Endodermal cell (in vitro differentiated cells): ENCODE measurements at regions not wholly inside any gene's neighbourhood (a gene's known extent, or its start where the extent isn't known, plus 50 kb on each side); places are given as distances from the start of the nearest gene placed in this dataset.

Experiments used
- DNase-seq: peaks from one replicate; pipeline ENCODE4 v3.0.0-alpha.2; 2017
- H3K27ac ChIP-seq: 2 replicates; pipeline ENCODE4 v1.5.1; 2013; ENCODE audit warnings: mild to moderate bottlenecking, low read depth, low read length, moderate library complexity
- H3K27me3 ChIP-seq: 2 replicates; pipeline ENCODE4 v1.6.1; 2013; ENCODE audit warnings: mild to moderate bottlenecking, low read length, moderate library complexity; ENCODE audit not compliant: insufficient read depth, control insufficient read depth, poor library complexity, severe bottlenecking
- H3K36me3 ChIP-seq: 2 replicates; pipeline ENCODE4 v1.7.0; 2013; ENCODE audit warnings: mild to moderate bottlenecking, low read length, moderate library complexity; ENCODE audit not compliant: control insufficient read depth, insufficient read depth
- H3K4me1 ChIP-seq: one replicate; pipeline ENCODE4 v1.7.0; 2013; ENCODE audit warnings: low read length; ENCODE audit not compliant: control insufficient read depth, insufficient read depth
- H3K4me3 ChIP-seq: 2 replicates; pipeline ENCODE4 v1.5.1; 2013; ENCODE audit warnings: mild to moderate bottlenecking, low read length, moderate library complexity
- H3K9ac ChIP-seq: 2 replicates; pipeline ENCODE4 v1.6.1; 2013; ENCODE audit warnings: mild to moderate bottlenecking, low read length, moderate library complexity; ENCODE audit not compliant: poor library complexity, severe bottlenecking; ENCODE audit errors: extremely low read depth
- H3K9me3 ChIP-seq: 2 replicates; pipeline ENCODE4 v1.6.1; 2013; ENCODE audit warnings: mild to moderate bottlenecking, low read length, moderate library complexity; ENCODE audit not compliant: control insufficient read depth
- H3K27ac Mint-ChIP-seq: 2 replicates; pipeline ENCODE4 v1.8.0; 2020; ENCODE audit warnings: mixed read lengths
- H3K27me3 Mint-ChIP-seq: 2 replicates; pipeline ENCODE4 v1.8.0; 2021; ENCODE audit warnings: mild to moderate bottlenecking, mixed read lengths; ENCODE audit not compliant: insufficient read depth
- H3K36me3 Mint-ChIP-seq: 2 replicates; pipeline ENCODE4 v1.8.0; 2020; ENCODE audit warnings: low read depth, mixed read lengths
- H3K4me1 Mint-ChIP-seq: 2 replicates; pipeline ENCODE4 v1.8.0; 2020; ENCODE audit warnings: mixed read lengths
- H3K4me3 Mint-ChIP-seq: 2 replicates; pipeline ENCODE4 v1.8.0; 2020; ENCODE audit warnings: mild to moderate bottlenecking, moderate library complexity, mixed read lengths
- H3K9me3 Mint-ChIP-seq: 2 replicates; pipeline ENCODE4 v1.8.0; 2020; ENCODE audit warnings: mild to moderate bottlenecking, mixed read lengths
- CTCF ChIP-seq: fragments of 200-600 bp; sonication (generic); conservative IDR thresholded peaks from 2 replicates; pipeline ENCODE4 v1.5.0; 2021; ENCODE audit warnings: antibody characterized with exemption, mild to moderate bottlenecking
- WGBS, 2 experiments: methylation state at CpG; one replicate each; pipeline versions ENCODE4 v1.1.5 to v1.1.7; 2013; ENCODE audit warnings: missing lambda C conversion rate in 2 of 2, mixed read lengths in 1 of 2; ENCODE audit not compliant: insufficient coverage in 1 of 2, insufficient read length in 1 of 2; 5-methylcytosine and 5-hydroxymethylcytosine counted together

GRCh38 chr5:74422030-74422429, 218.5 kb downstream of the ENC1 start:
- Mint-ChIP-seq H3K36me3 (no peaks in the 10 kb centered on the region), H3K27me3 (peaks cover 8% of the 10 kb centered on the region), H3K4me3 (no peak overlapping the region), H3K27ac (no peak overlapping the region), H3K9me3 (no peaks in the 10 kb centered on the region), H3K4me1 (peaks cover 5% of the 10 kb centered on the region)
- 94 to 100% methylated on average over 1 to 3 of the region's 3 CpGs for WGBS, 2 experiments
- no peaks in the 10 kb centered on the region for H3K27me3 ChIP-seq
- no peak for TF ChIP-seq CTCF
- no peak overlapping the region for H3K4me3 ChIP-seq
- H3K9ac ChIP-seq: no peak overlapping the region
- H3K27ac ChIP-seq: no peak overlapping the region
- no peaks in the 10 kb centered on the region for H3K4me1 ChIP-seq
- no peak for DNase-seq
- H3K36me3 ChIP-seq: no peaks in the 10 kb centered on the region
- H3K9me3 ChIP-seq: no peaks in the 10 kb centered on the region

- H3K27ac ChIP-seq: no peak overlapping the region
- H3K36me3 Mint-ChIP-seq: no peaks in the 10 kb centered on the region
- no peak overlapping the region for H3K4me3 Mint-ChIP-seq
- no peak overlapping the region for H3K9ac ChIP-seq
- no peaks in the 10 kb centered on the region for H3K9me3 ChIP-seq
- WGBS, 2 experiments: 80% methylated on average over 1 of the region's 1 CpG; no CpG with 5 or more reads in 1 of the 2 experiments
- no peak overlapping the region for H3K4me3 ChIP-seq
- no peaks in the 10 kb centered on the region for H3K9me3 Mint-ChIP-seq
- peaks cover 5% of the 10 kb centered on the region for H3K4me1 ChIP-seq
- no peak overlapping the region for H3K27ac Mint-ChIP-seq
- no peaks in the 10 kb centered on the region for H3K36me3 ChIP-seq
- no peaks in the 10 kb centered on the region for H3K27me3 ChIP-seq
- H3K4me1 Mint-ChIP-seq: peaks cover 8% of the 10 kb centered on the region
- no peak for DNase-seq
- H3K27me3 Mint-ChIP-seq: peaks cover 4% of the 10 kb centered on the region
- no peak for TF ChIP-seq CTCF
Measured at GRCh38 chr5:74421377-74421776, 219.2 kb downstream of the ENC1 start.

GRCh38 chr5:74420947-74421346, 219.6 kb downstream of the ENC1 start:
- H3K9ac ChIP-seq: no peak overlapping the region
- no peak overlapping the region for H3K4me3 Mint-ChIP-seq
- no peak overlapping the region for H3K27ac ChIP-seq
- H3K27me3 Mint-ChIP-seq: peaks cover 2% of the 10 kb centered on the region
- peaks cover 12% of the 10 kb centered on the region for H3K4me1 Mint-ChIP-seq
- no peaks in the 10 kb centered on the region for H3K9me3 ChIP-seq
- no peak for TF ChIP-seq CTCF
- H3K4me3 ChIP-seq: no peak overlapping the region
- H3K27me3 ChIP-seq: no peaks in the 10 kb centered on the region
- WGBS, 2 experiments: 94 to 100% methylated on average over 1 of the region's 1 CpG
- no peaks in the 10 kb centered on the region for H3K36me3 Mint-ChIP-seq
- DNase-seq: no peak
- H3K9me3 Mint-ChIP-seq: no peaks in the 10 kb centered on the region
- no peaks in the 10 kb centered on the region for H3K36me3 ChIP-seq
- peaks cover 5% of the 10 kb centered on the region for H3K4me1 ChIP-seq
- H3K27ac Mint-ChIP-seq: no peak overlapping the region
